ENCODE measurements at regions not wholly inside any gene's neighbourhood (a gene's known extent, or its start where the extent isn't known, plus 50 kb on each side); places are given as distances from the start of the nearest gene placed in this dataset.

DNA sequence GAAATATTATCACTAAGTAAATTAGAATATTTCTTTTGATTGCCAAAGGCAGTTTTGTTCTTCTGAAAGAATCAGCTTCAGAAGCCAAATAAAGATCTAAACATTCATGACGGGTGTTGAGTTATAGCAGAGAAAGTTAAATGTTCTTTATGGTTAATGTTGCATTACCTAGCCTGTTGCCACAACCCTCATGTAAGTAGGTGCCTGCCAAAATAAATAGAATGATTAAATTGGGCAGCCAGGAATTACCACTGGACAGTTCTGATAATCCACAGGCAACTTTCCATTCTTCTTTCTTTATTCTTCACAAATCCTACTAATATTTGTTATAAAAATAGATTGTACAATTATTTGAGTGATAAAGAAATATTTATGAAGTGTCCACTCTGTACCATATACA lies 217.9 kb upstream of the NRIP1 start:
- Histone ChIP-seq H3K27me3 (ENCODE audit: control insufficient read depth, insufficient read depth, low read length, poor library complexity, severe bottlenecking) (no peaks in the 10 kb centered on the region), H3K36me3 (ENCODE audit: control insufficient read depth, insufficient read depth, low read length) (no peaks in the 10 kb centered on the region), H3K9me3 (ENCODE audit: control insufficient read depth, low read length) (no peaks in the 10 kb centered on the region), H3K27ac (ENCODE audit: insufficient read depth, low read depth, low read length, poor library complexity, severe bottlenecking) (no peak overlapping the region), H3K4me1 (ENCODE audit: control insufficient read depth, insufficient read depth, low read length) (no peaks in the 10 kb centered on the region), H3K4me3 (ENCODE audit: insufficient read depth, low read depth, low read length) (no peak overlapping the region)
- 90 to 100% methylated on average over 1 of the region's 1 CpG for WGBS, 2 experiments

- no peaks in the 10 kb centered on the region for H3K27me3 ChIP-seq (ENCODE audit: control insufficient read depth, insufficient read depth, low read length, poor library complexity, severe bottlenecking)
- H3K36me3 ChIP-seq (ENCODE audit: control insufficient read depth, insufficient read depth, low read length): no peaks in the 10 kb centered on the region
- no peak overlapping the region for H3K27ac ChIP-seq (ENCODE audit: insufficient read depth, low read depth, low read length, poor library complexity, severe bottlenecking)
- H3K4me3 ChIP-seq (ENCODE audit: insufficient read depth, low read depth, low read length): no peak overlapping the region
- H3K9me3 ChIP-seq (ENCODE audit: control insufficient read depth, low read length): no peaks in the 10 kb centered on the region
- no peaks in the 10 kb centered on the region for H3K4me1 ChIP-seq (ENCODE audit: control insufficient read depth, insufficient read depth, low read length)
These were observed 218.3 kb upstream of the NRIP1 start for GRCh38 chr21:15283138-15283537.

DNA sequence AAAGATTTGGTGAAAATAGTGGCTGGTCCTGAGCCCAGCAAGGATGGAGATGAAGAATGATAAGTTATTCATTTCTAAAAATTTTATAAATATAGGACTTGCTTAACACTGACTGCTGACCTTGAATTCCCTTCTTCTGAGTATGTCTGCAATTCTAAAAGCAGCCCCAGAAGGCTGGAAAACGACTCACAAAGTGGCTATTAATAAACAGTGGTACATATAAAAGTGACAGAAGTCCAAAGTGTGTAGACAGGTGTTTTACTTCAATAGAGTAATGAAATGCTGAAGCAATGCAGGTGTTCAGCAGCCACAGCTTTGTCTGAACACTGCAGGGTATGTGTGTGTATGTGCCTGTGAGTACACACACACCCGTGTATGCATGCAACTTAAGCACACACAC lies 219.0 kb upstream of the NRIP1 start:
- H3K27me3 ChIP-seq (ENCODE audit: control insufficient read depth, insufficient read depth, low read length, poor library complexity, severe bottlenecking): no peaks in the 10 kb centered on the region
- H3K4me3 ChIP-seq (ENCODE audit: insufficient read depth, low read depth, low read length): no peak overlapping the region
- H3K36me3 ChIP-seq (ENCODE audit: control insufficient read depth, insufficient read depth, low read length): no peaks in the 10 kb centered on the region
- H3K4me1 ChIP-seq (ENCODE audit: control insufficient read depth, insufficient read depth, low read length): no peaks in the 10 kb centered on the region
- no peaks in the 10 kb centered on the region for H3K9me3 ChIP-seq (ENCODE audit: control insufficient read depth, low read length)
- 95 to 100% methylated on average over 2 of the region's 2 CpGs for WGBS, 2 experiments
- no peak overlapping the region for H3K27ac ChIP-seq (ENCODE audit: insufficient read depth, low read depth, low read length, poor library complexity, severe bottlenecking)

DNA sequence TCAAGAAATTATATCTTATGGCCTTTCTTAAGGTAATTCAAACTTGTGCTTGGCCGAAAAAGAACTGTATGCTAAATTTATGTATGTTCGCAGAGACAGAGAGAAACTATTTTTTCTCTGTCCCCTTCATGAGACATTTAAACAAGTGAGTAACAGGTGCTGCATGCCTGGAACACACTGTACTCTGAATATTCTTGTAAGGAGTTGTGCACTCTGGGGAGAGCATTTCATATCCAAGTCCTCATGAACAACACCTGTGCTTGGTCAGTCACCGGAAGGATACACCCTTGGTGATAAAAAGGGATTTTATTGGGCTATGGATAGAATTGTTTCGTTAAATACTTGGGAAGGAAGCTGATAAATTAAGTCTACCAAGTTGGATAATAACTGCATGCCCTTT lies 220.8 kb upstream of the NRIP1 start:
- Histone ChIP-seq H3K4me1 (ENCODE audit: control insufficient read depth, insufficient read depth, low read length) (peaks cover 4% of the 10 kb centered on the region), H3K27me3 (ENCODE audit: control insufficient read depth, insufficient read depth, low read length, poor library complexity, severe bottlenecking) (no peaks in the 10 kb centered on the region), H3K9me3 (ENCODE audit: control insufficient read depth, low read length) (no peaks in the 10 kb centered on the region), H3K27ac (ENCODE audit: insufficient read depth, low read depth, low read length, poor library complexity, severe bottlenecking) (no peak overlapping the region), H3K36me3 (ENCODE audit: control insufficient read depth, insufficient read depth, low read length) (no peaks in the 10 kb centered on the region), H3K4me3 (ENCODE audit: insufficient read depth, low read depth, low read length) (no peak overlapping the region)
- WGBS, 2 experiments: 96 to 98% methylated on average over 4 of the region's 4 CpGs

DNA sequence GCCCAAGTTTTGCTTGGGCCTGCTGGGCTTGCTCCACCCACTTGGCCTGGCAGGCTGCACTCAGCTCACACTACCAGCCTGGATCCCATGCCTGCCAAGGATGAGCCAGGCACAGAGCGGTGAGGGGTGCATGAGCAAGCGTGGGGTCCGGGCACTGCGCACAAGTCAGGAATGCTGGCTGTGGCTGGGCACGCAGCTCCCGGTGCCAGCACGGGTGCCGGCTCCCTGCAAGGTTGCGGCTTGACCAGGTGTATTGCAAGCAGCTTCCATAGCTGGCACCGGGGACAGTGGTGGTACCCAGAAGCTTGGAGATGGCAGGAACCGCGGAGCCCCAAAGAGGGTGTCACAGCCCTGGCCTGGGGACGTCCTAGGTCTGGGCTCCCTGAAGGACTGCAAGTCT lies 224.4 kb upstream of the NRIP1 start:
- peaks cover 8% of the 10 kb centered on the region for H3K4me1 ChIP-seq (ENCODE audit: control insufficient read depth, insufficient read depth, low read length)
- no peaks in the 10 kb centered on the region for H3K36me3 ChIP-seq (ENCODE audit: control insufficient read depth, insufficient read depth, low read length)
- H3K27me3 ChIP-seq (ENCODE audit: control insufficient read depth, insufficient read depth, low read length, poor library complexity, severe bottlenecking): no peaks in the 10 kb centered on the region
- no peak overlapping the region for H3K27ac ChIP-seq (ENCODE audit: insufficient read depth, low read depth, low read length, poor library complexity, severe bottlenecking)
- WGBS, 2 experiments: 95 to 97% methylated on average over 13 of the region's 13 CpGs
- H3K4me3 ChIP-seq (ENCODE audit: insufficient read depth, low read depth, low read length): no peak overlapping the region
- no peaks in the 10 kb centered on the region for H3K9me3 ChIP-seq (ENCODE audit: control insufficient read depth, low read length)

DNA sequence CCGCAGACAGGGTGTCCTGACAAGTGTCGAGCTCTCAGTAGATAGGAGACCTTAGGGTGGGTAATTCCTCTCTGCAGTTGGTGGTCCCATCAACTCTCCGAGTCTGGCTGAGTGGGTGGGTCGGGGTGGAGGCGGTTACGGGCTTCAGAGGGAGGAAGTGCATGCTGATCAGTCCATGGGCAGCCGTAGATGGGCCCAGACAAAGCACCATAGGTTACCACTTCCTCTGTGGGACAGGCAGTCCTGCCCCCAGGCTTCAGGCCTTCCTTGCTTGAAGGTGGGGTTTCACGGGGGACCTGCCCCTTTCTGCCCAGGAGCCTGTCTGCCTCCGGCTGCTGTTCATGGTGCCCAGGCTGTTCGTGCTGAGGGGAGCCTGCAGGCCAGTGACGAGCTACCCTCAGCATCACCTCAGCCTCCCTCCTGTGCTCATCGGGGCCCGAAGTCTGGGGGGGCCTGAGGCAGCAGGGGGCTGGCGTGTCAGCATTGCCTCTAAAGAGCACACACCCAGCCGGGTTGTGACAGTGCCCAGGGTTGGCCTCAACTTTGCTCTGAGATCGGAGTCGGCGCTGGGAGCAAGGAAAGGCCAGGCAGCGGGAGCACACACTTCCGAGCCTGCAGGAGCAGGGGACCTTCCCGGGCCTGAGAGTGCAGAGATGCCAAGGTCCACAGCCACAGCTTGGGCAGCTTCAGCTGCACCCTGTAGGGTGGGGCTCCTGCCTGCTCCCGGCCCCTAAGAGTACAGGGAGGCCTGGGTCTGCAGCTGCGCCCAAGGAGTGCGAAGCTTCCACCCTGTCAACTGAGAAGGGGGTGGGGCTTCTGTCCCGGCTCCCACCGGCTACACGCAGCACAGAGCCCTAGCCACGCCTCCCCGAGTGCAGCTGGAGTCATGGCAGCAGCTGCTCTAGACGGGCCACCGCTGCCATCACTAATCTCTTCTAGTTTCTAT lies 225.4 kb upstream of the NRIP1 start:
- H3K27me3 ChIP-seq (ENCODE audit: control insufficient read depth, insufficient read depth, low read length, poor library complexity, severe bottlenecking): no peaks in the 10 kb centered on the region
- peaks cover 8% of the 10 kb centered on the region for H3K4me1 ChIP-seq (ENCODE audit: control insufficient read depth, insufficient read depth, low read length)
- no peaks in the 10 kb centered on the region for H3K36me3 ChIP-seq (ENCODE audit: control insufficient read depth, insufficient read depth, low read length)
- H3K9me3 ChIP-seq (ENCODE audit: control insufficient read depth, low read length): no peaks in the 10 kb centered on the region
- no peak overlapping the region for H3K27ac ChIP-seq (ENCODE audit: insufficient read depth, low read depth, low read length, poor library complexity, severe bottlenecking)
- WGBS, 2 experiments: 74 to 75% methylated on average over 31 of the region's 31 CpGs
- H3K4me3 ChIP-seq (ENCODE audit: insufficient read depth, low read depth, low read length): no peak overlapping the region

DNA sequence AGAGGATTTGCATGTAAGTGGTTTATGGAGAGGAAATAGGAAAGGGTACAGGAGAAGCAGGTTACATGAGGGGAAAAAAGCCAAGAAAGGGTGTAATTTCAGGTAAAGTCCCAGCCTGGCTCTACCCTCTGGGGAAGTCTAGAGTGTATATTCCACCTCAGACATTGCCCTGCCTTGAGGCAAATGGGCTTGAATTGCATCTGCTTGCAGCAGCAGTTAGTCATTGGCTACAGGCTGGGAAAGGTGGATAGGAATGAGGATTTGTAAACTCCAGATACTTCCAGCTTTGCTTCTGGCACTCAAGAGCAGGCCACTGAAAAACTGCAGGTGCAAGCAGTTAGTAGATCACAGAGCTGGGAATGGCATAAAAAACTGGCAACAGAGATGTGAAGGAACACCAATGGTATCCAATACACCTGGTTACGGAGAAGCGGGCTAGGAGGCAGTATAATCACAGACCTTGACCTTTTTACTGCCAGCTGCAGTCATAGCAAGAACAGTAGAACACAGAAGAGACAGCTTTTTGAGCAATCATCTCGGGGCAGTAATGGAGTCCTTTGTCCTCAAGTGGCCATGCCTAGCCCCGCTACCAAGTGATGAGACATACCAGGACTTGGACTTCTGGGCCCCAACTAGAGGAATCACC lies 226.9 kb upstream of the NRIP1 start:
- 94 to 98% methylated on average over 4 of the region's 4 CpGs for WGBS, 2 experiments
- no peaks in the 10 kb centered on the region for H3K9me3 ChIP-seq (ENCODE audit: control insufficient read depth, low read length)
- H3K27me3 ChIP-seq (ENCODE audit: control insufficient read depth, insufficient read depth, low read length, poor library complexity, severe bottlenecking): no peaks in the 10 kb centered on the region
- H3K27ac ChIP-seq (ENCODE audit: insufficient read depth, low read depth, low read length, poor library complexity, severe bottlenecking): no peak overlapping the region
- peaks cover 8% of the 10 kb centered on the region for H3K4me1 ChIP-seq (ENCODE audit: control insufficient read depth, insufficient read depth, low read length)
- no peak overlapping the region for H3K4me3 ChIP-seq (ENCODE audit: insufficient read depth, low read depth, low read length)
- no peaks in the 10 kb centered on the region for H3K36me3 ChIP-seq (ENCODE audit: control insufficient read depth, insufficient read depth, low read length)

DNA sequence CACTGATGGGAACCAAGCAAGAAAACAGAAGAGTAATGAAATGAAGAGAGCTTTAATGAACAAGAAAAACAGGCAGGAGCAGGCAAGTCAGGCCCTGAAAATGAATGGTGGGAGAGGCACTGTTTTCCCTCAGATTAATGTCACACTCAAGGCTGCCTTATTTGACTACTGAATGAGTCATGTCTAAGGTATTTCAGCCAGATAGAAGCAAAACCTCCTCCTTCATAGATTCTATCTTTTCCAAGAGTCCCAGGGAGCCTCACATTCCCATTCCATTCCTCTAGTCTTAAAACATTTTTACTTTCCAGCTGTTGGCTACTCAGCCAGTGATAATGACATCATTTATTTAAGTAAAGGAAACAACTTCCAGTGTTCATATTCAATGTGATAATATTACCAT lies 228.4 kb upstream of the NRIP1 start:
- Histone ChIP-seq H3K27me3 (ENCODE audit: control insufficient read depth, insufficient read depth, low read length, poor library complexity, severe bottlenecking) (no peaks in the 10 kb centered on the region), H3K36me3 (ENCODE audit: control insufficient read depth, insufficient read depth, low read length) (no peaks in the 10 kb centered on the region), H3K27ac (ENCODE audit: insufficient read depth, low read depth, low read length, poor library complexity, severe bottlenecking) (no peak overlapping the region), H3K9me3 (ENCODE audit: control insufficient read depth, low read length) (no peaks in the 10 kb centered on the region), H3K4me1 (ENCODE audit: control insufficient read depth, insufficient read depth, low read length) (peaks cover 8% of the 10 kb centered on the region), H3K4me3 (ENCODE audit: insufficient read depth, low read depth, low read length) (no peak overlapping the region)

- H3K9me3 ChIP-seq (ENCODE audit: control insufficient read depth, low read length): no peaks in the 10 kb centered on the region
- WGBS, 2 experiments: 98 to 99% methylated on average over 2 of the region's 2 CpGs
- no peak overlapping the region for H3K27ac ChIP-seq (ENCODE audit: insufficient read depth, low read depth, low read length, poor library complexity, severe bottlenecking)
- H3K36me3 ChIP-seq (ENCODE audit: control insufficient read depth, insufficient read depth, low read length): no peaks in the 10 kb centered on the region
- H3K4me1 ChIP-seq (ENCODE audit: control insufficient read depth, insufficient read depth, low read length): peaks cover 4% of the 10 kb centered on the region
- H3K4me3 ChIP-seq (ENCODE audit: insufficient read depth, low read depth, low read length): no peak overlapping the region
- H3K27me3 ChIP-seq (ENCODE audit: control insufficient read depth, insufficient read depth, low read length, poor library complexity, severe bottlenecking): no peaks in the 10 kb centered on the region
These were observed 231.1 kb upstream of the NRIP1 start for GRCh38 chr21:15295875-15296274.

DNA sequence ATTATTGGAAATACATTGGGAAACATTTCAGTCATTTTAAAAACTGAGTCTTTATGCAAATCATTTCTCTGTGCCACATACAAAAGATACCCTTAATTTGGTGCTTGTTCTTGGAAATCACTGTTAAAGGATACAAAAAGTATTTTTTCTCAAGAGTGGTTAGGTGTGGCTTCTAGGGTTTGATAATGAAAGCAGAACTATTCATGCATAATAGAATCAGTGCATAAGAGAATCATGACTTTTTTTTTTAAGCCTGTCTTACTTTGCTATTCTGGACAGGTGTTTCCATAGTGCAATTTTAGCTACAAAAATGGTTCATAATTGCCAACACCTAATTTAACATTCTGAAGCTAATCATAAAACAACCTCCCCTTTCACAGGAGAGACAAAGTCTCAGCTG lies 233.0 kb upstream of the NRIP1 start:
- Histone ChIP-seq H3K4me3 (ENCODE audit: insufficient read depth, low read depth, low read length) (no peak overlapping the region), H3K9me3 (ENCODE audit: control insufficient read depth, low read length) (no peaks in the 10 kb centered on the region), H3K27ac (ENCODE audit: insufficient read depth, low read depth, low read length, poor library complexity, severe bottlenecking) (no peak overlapping the region), H3K27me3 (ENCODE audit: control insufficient read depth, insufficient read depth, low read length, poor library complexity, severe bottlenecking) (no peaks in the 10 kb centered on the region), H3K4me1 (ENCODE audit: control insufficient read depth, insufficient read depth, low read length) (peaks cover 3% of the 10 kb centered on the region), H3K36me3 (ENCODE audit: control insufficient read depth, insufficient read depth, low read length) (no peaks in the 10 kb centered on the region)
